Inferior parietal cortex (tissue), 1 donor: ENCODE measurements at regions not wholly inside any gene's neighbourhood (a gene's known extent, or its start where the extent isn't known, plus 50 kb on each side); places are given as distances from the start of the nearest gene placed in this dataset.
A peak's percentile ranks its signal among the peaks of the same experiment; 100 is the strongest.

ENCODE experiments used
- DNase-seq: peaks from one replicate; pipeline ENCODE4 v3.0.0-alpha.2; 2016; ENCODE audit errors: extremely low spot score

DNA sequence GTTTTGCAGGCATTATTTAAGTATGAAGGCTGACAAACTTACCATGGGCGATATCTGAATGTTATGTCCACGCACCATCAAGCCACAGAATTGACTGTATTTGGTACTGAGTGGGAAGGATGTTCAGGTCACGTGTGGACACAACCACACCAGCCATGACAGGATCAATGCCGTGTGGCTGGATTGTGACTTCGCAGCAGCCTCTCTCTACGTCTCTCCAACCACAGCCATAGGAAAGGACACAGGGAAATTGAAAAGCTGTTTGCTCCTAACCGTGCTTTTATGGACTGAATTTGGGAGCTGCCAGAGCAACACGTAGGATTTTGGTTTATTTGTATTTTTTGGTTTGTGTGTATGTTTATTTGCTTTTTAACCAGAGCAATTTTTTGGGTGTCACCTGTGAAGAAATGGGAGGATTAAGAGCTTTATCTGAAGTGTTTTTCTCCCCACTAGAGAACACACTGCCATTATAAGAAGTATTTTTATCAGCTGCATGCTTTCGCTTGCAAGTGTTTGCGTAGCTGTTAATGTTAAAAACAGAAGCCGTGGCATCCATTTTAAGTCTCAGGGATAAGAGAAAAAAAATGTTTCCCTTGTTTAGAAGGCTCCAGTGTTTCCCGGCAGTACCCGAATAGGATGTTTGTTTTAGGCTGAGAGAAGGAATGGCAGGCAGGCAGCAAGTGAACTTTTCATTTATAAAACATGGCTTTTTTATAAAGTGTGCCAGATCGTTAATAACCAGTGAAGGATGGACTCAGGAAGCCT, 401.1 kb upstream of the NFE2L3 start:
- DNase-seq: peak; percentile 44

DNA sequence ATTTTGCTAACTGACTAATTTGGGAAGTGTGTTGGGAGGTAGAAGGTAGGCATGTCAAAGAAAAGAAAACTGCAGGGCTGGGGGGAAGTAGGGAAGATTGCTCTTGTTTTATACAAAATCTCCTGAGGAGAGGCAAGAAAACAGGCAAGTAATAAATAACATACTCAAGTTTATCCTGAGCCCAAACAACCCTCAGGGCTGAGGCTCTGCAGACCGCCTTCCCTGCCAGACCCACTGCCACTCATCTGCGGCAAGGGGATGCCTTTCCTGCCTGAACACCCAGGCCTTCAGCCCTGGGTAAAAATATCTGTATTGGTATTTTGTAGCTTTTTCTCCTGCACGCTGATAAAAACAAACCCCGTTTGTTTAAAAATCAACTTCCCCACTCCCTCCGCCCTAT, 399.8 kb upstream of the NFE2L3 start:
- no peak for DNase-seq

DNA sequence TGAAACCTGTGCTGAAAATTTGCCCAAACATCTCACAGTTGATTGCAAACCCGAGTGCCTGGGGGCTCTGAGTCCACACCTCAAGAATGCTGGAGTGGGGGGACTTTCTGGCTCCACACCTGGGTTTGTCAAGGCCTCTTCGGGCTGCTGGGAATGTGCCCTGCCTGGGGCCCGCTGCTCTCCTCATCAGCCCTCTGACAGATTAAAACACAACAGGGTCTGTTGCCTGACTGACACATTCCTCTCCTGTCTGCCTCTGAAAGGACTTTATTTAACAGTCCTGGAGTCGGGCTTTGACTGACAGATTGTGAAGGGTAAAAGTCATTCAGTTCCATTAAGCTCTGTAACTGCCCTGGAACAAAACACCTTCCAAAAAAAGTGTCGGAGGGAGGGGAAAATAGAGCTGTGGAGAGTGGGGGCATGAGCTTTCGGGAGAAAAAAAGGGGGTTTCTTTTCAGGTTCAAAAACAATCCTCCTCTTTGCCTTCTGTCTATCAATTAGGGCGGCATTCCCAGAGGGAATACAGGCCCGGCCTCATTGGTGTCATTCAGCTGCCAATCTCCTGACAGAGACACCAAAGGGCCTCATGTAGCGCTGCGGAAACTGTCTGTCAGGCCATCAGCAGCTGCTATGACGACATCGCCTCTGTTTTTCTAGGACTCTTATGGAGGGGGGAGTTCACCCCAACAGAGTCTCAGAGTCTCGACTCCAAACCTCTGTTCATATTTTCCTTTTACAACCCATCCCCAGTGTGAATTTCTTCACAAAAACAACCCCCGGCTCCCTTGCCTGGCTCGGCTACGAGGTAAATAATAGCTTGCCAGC, 398.8 kb upstream of the NFE2L3 start:
- DNase-seq: no peak

DNA sequence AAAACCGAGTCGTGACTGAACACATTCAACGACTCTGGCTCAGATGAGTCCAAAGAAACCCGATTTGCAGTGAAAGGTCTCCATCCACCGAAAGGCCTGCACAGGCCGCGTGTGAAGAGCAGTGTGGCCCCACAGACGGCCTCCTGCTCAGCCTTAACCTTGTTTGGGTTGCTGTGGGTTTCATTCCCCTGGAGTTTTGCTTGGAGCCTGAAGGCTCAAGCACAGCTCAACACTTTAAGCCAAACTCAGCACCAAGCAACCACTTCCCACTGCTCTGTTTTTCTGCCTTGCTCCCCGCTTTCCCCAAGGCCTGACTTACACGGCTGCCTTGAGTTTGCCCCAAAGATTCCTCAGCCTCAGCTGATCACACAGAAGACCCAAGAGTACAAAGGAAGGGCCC, 398.2 kb upstream of the NFE2L3 start:
- DNase-seq: no peak

DNA sequence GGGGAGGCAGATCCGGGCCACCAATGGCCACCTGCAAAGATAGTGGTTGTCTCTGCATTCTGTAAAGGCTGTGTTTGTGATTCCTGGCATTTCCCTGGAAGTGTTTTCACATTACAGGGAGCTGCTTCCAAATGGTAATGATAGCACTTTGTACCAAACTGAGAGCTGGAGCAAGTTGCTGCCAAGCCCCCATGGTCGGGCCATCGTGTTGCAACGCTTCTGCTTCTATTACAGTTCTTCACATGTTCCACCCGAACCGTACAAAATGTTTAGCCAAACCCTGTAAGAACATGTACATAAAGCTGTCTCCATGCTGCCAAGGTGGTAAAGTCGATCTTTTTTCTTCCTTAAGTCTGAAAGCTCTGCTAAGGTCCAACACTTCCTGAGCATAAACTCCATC, 397.7 kb upstream of the NFE2L3 start:
- DNase-seq: no peak

DNA sequence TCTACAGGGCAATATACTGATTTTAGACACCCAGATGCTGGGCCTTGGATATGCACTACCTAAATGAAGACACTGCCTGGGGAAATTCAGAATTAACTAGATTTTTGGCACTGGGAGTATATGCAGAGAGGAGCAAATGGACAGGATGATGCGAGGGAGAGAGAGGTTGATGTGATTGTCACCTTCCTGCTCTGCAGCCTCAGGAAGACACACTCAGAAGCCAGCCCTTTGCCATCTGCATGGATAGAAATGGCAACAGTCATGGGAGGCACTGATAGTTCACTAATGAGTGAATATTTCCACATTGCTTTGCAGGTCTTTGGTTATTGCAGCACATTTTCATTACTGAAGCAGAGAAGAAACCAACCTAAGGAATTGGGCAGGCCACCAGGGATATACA, 397.2 kb upstream of the NFE2L3 start:
- no peak for DNase-seq

DNA sequence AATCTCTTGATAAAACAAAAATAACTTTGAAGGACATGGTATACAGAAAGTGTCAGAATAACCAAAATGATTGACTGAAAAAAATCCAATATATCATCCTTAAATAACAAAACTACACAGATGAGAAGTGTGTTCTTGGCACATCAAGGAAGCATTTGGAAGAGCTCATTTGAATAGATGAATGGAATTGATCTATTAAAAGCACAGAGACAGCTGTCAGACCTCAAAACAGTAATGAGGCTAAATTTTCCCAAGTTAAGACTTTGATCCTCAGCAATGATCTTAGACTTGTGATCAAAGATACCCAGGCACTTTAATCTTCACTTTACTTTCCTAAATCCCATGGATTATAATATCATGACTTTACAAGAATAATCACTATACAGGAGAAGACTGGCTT, 395.4 kb upstream of the NFE2L3 start:
- DNase-seq: no peak

DNA sequence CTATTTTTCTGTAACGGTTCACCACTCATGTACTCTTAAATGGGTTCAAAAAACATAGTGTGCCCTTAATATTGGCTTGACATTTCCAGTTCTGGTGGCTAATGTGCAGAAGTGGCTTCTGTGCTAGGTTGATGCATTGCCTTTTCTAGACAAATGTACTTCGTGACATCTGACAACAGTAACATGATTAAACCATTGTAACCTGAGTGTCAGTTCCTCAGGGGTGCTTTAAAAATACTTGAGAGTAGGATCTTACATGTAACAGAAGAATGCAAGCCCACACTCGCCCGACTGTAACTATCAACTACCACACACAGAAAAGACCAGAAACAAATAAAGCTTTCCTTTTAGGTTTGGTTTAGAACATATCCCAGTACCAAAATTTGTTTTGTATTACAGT, 393.4 kb upstream of the NFE2L3 start:
- DNase-seq: no peak

DNA sequence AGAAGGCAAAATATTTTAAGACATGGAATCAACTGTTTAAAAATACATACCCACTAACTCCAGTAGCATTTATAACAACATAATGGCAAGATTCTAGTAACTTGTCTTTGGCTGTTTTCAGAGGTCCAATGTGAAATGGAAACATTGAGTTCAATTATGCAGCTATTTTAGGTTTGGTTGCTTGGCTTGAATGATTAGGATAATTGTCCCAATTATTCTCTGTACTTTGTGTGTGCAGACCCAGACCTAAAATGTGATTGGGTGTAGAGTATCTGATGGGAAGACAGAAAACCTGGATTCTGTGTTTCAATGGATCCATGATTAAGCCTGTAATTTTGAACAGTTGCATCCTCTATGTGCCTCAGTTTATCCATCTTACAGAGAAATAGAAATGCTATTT, 392.7 kb upstream of the NFE2L3 start:
- no peak for DNase-seq

DNA sequence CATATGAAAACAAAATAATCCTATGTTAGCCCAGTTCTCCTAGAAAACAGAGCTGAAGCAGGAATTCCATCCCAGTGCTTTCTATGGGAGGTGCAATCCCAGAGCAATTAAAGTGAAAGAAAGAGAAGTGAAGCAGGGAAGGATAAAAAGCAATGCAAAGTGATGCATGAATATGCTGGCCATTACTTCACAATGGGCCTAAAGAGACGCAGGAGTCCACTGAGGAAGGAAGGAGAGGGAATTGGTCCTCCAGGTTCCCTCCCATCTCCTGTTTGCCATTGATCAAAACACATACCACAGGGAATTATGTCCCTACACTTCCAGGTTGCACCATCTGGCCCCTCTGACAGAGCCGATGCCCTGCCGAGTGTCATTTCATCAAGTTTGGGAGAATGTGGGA, 392.2 kb upstream of the NFE2L3 start:
- DNase-seq: no peak

DNA sequence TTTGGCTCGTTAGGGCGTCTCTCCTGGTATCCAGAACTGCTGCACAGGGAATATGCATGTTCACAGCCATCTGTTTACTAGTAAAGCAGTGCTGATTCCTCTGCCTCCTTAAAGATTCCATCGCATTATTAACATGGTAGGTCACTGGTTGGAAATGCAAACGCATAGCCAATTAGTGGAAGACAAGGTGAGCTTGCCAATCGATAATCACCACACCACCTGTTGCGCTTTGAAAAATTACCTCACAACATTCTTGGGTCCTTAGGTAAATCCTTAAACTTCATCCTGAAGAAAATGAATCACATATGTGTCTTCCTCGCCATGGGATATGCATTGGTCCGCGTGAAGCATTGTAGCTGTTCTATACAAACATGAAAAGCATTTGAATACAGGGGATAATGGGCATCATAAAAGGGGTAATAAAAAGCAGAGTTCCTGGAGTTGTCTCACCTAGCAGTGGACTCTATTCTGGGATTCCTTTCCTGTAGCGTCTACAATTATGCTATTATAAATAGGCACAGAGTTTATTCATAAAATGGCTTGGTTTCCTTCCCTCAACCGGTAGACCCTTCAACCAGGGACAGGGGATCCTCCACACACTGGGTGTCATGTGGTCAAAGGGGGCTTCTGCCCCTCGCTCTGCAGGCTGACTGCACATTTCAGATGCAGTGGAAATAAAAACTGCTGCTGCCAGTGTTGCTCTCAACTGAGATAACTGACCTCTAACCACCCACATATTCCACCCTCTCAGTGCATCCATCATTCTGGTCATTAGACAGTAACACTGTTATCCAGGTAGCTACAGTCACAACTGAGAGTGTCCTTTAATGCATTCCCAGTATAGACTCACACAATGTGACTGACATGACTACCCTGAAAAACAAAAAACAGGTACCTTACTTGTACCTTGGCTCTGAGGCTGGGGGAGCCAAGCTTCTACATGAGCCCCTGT, 389.2 kb upstream of the NFE2L3 start:
- DNase-seq: no peak

DNA sequence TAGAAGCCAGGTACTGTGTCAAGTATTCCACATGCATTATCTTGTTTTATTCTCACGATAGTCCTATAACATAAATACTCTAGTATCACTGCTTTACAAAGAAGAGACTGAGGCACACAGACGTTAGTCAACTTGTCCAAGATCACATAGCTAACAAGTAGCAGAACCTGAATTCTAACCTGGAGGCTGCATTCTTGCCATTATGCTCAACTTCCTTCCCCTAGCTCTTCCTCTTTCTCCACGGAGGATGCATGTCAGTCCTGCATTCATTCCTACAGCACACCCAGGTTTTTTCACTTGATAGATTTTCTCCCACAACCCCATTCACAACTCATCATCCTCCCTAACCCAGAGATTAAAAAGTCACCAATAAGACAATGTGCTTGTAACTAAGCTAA, 388.5 kb upstream of the NFE2L3 start:
- no peak for DNase-seq

DNA sequence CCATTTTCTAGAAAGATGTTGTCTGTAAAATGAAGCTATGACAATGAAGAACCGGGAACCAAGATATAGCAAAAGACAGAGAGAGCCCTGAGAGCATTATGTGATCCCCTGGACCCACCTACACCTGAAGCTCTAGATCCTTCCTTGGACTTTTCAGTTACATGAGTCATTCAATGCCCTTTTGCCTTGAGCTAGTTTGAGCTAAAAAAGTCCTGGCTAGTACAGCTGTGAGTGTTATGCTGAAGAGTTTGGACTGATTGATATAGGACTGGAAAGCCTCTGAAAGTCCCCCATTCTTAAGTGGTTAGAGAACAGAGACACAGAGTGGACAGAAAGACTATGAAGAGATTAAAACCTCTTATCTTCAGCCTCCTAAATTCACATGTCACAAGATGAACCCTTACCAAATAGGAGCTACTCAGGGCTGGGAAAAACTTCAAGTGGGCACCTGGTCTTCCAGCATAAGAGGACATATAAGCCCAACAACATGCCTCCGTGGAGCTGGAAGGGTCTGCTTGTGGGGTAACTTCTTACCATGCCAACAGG, 386.8 kb upstream of the NFE2L3 start:
- no peak for DNase-seq

DNA sequence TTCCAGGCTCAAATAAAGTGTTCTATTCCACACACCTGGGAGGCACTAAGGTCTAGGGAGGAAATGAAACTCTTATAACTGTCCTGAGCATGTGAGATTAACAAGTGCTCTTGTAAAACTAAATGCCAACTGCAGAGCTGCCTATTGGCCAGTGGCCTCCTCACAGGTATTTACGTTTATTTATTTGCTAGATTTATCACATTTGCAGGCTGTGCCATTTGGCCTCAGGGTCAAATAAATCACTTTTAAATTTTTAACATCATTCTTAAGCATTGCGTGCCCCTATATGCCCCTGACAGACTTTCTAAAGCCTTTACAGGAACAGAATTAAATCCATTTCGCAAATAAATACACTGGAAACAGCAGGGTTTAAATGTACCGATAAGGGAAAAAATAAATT, 381.8 kb upstream of the NFE2L3 start:
- DNase-seq: no peak

DNA sequence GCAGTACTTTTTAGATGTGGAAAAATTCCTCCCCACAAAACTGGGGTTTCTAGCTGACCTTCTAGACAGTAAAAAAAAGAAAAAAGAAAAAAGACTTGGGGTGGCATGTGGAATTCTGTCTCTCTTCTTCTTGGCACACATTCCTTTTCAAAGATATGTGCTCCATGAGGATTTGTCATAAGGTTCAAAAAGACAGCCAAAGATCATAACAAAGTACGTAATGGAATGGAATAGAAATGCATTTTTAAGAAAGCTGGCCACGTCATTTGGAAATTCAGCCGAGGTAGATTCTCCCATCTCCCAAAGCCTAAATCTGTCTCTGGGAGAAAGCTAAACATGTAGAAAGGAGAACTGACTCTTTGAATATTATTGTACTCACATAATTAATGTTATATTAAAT, 381.3 kb upstream of the NFE2L3 start:
- no peak for DNase-seq

DNA sequence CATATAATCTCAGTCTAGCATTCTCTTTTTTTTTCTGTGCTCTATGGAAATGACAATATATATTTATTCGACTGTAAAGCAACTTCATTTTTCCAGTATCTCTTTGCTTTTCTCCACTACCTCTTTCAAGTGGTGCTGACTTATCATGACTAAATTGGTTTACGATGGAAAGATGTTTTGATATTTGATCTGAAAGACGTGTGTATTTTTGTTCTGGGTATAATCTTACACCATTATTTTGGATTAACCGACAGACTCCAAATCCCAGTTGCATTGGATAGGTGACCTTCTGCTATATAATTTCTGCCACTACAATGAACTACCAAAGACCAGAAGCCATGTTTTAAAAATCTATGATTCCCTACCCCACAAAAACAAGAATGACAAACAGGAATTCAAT, 380.5 kb upstream of the NFE2L3 start:
- DNase-seq: no peak

DNA sequence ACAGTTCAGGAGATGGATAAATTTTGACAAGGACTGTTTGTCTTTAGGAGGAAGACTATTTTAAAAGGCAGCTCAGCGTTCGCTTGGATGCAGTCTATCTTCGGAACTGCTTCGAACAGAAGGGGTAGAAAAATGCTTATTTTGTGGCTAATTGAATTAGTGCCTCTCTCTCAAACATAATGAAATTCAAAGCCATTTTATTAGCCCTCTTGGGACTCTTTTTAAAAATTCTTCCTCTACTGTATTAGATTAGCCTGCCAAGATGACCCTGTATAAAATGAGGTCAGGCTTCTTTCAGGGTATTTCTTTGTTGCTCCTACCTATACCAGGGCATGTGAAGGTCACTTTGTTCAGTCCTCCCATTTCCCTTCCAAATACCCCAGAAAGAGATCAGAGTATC, 379.2 kb upstream of the NFE2L3 start:
- no peak for DNase-seq

DNA sequence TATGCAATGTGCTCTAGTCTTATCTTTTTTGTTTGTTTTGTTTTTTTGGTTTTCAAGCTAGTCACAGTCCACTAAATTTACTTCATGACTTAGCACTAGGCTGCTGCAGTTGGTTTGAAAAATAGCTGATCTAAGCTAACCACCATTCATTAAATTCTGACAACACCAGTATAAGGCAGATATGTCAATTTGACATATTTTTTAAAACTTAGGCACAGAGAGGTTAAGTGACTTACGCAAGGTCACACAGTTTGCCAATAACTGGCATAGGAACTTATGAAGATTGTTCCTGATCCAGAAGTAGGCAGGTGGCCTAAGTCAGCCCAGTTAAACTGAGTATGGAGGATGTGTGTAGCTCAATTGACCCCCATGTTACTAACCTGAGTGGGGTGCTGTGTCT, 377.3 kb upstream of the NFE2L3 start:
- DNase-seq: no peak

DNA sequence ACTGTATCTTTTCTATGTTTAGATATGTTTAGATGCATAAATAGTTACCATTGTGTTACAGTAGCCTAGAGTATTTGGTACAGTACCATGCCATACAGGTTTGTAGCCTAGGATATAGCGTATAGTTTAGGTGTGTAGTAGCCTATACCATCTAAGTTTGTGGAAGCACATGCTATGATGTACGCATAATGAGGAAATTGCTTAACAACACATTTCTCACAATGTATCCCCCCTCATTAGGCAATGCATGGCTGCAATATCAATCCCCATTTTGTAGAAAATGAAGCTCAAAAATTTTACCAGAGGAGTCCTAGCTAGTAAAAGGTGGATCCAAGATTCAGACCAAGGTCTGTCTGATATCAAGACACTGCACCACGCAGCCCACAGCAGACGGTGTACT, 376.4 kb upstream of the NFE2L3 start:
- no peak for DNase-seq

DNA sequence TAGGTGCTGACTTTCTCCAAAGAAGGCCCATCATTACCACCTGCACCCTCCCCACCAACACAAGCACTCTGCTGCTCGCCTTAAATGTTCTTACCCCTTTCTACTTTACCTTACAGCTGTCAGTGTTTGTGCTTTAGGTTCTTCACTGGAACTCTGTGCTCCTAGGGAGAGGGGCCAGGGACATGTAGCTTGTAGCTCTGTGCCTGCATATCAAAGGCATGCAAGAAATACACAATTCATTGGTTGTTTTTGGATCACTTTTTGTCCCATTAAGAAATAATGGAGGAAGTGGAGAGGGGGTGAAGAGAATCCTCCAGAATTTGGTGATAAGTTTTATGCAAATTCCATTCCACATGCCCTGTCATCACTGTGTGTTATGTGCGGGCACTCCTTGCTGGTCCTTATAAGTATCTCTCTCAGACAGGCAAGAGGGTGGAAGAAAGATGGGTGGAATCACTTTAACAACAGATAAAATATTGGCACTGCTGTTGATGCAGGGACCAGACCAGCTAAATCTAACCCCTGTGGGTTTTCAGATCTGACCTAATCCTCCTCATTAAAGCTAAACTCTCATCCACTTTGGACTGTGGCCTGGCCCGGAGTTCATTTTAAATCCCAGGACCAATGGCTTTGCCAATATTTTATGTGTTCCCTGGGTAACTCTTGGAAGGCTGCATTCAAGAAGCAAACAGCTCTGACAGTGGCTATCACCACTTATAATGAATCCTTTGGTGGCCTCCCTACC, 375.8 kb upstream of the NFE2L3 start:
- DNase-seq: no peak

DNA sequence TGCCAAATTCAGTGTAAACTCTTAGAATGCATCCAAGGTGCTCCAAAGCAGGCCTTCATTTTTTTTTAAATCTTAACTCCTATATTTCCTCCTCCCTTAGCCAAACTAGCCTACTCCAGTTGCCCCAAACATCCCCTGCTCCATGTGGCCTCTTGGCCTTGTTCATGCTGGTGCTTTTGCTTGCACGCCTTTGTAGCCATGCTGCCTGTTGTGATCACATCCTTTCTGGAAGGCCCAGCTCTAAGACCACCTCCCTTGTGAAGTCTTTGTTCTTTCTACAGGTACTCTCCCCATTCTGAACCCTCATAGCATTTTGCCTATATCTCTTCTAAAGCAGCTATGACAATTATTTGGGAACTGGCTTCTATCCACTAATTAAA, 375.3 kb upstream of the NFE2L3 start:
- DNase-seq: no peak
